Breast epithelium (tissue), 4 donors: ENCODE measurements at regions not wholly inside any gene's neighbourhood (a gene's known extent, or its start where the extent isn't known, plus 50 kb on each side); places are given as distances from the start of the nearest gene placed in this dataset.
"Not testable (repeated sequence)": the region's sequence is repeated elsewhere in the genome, so short reads cannot be mapped to it uniquely, and the experiment has no call there.

Source experiments
- DNase-seq, 2 donors: peaks; one replicate each; pipeline ENCODE4 v3.0.0-alpha.2; 2019; ENCODE audit warnings: low spot score in 2 of 2
- H3K27ac ChIP-seq, 2 donors: fragments of 200-600 bp; sonication (generic) in 1 of 2; one replicate each; pipeline ENCODE4 v1.5.1; 2016 to 2019; ENCODE audit warnings: mild to moderate bottlenecking in 1 of 2
- H3K27me3 ChIP-seq, 2 donors: fragments of 200-600 bp; sonication (generic) in 1 of 2; one replicate each; pipeline versions ENCODE4 v1.5.1 to v1.6.0; 2017 to 2019; ENCODE audit warnings: control low read depth in 1 of 2, mild to moderate bottlenecking in 1 of 2
- H3K36me3 ChIP-seq: fragments of 200-600 bp; one replicate; pipeline ENCODE4 v1.5.1; 2019
- H3K4me1 ChIP-seq, 2 donors: fragments of 200-600 bp; sonication (generic); one replicate each; pipeline ENCODE4 v1.5.1; 2016 to 2019; ENCODE audit warnings: control low read depth in 1 of 2
- H3K4me3 ChIP-seq, 3 donors: fragments of 200-600 bp; sonication (generic); 1 replicate in 2 of 3; 2 replicates in 1 of 3; pipeline ENCODE4 v1.5.1; 2016 to 2019; ENCODE audit warnings: mild to moderate bottlenecking in 3 of 3, moderate library complexity in 2 of 3
- H3K9me3 ChIP-seq, 2 donors: fragments of 200-600 bp; sonication (generic) in 1 of 2; one replicate each; pipeline ENCODE4 v1.5.1; 2016 to 2019; ENCODE audit warnings: control low read depth in 1 of 2
- CTCF ChIP-seq, 3 donors: fragments of 450-650 bp; IDR thresholded peaks; one replicate each; pipeline ENCODE4 v1.5.1; 2016 to 2017; ENCODE audit warnings: antibody characterized with exemption in 3 of 3, mild to moderate bottlenecking in 3 of 3, moderate library complexity in 3 of 3
- POLR2A ChIP-seq: fragments of 450-650 bp; IDR thresholded peaks from one replicate; pipeline ENCODE4 v1.6.1; 2016; ENCODE audit warnings: antibody characterized with exemption, mild to moderate bottlenecking, moderate library complexity
- POLR2AphosphoS5 ChIP-seq, 3 donors: sonication (generic); formaldehyde crosslinking; IDR thresholded peaks; one replicate each; pipeline ENCODE4 v1.6.1; 2017; ENCODE audit warnings: antibody characterized with exemption in 3 of 3
- intact Hi-C: fragments of 100-400 bp; cut with DNase I; formaldehyde crosslinking; loops from one replicate; pipeline ENCODE4 v1.15.1; 2023; ENCODE audit warnings: low total_unique reads

- H3K4me1 ChIP-seq: no peaks in the 10 kb centered on the region
- DNase-seq: no peak
- intact Hi-C loops: no loop called here
- H3K9me3 ChIP-seq: peaks cover 3 to 4% of the 10 kb centered on the region in 2 donors
- TF ChIP-seq POLR2A: no peak
- no peak overlapping the region for H3K27ac ChIP-seq
- no peaks in the 10 kb centered on the region for H3K36me3 ChIP-seq
- H3K27me3 ChIP-seq: no peaks in the 10 kb centered on the region
- no peak overlapping the region for H3K4me3 ChIP-seq
These were observed 417.5 kb downstream of the NUP35 start for GRCh38 chr2:183541766-183542165.

GRCh38 chr2:183542606-183543005 lies 418.4 kb downstream of the NUP35 start:
- Histone ChIP-seq H3K36me3 (no peaks in the 10 kb centered on the region), H3K4me1 (no peaks in the 10 kb centered on the region), H3K4me3 (no peak overlapping the region), H3K27ac (no peak overlapping the region), H3K27me3 (no peaks in the 10 kb centered on the region), H3K9me3 (peaks cover 5 to 6% of the 10 kb centered on the region in 2 donors)
- intact Hi-C loops: no loop called here
- TF ChIP-seq POLR2AphosphoS5 (IDR thresholded peaks at IDR 0.05): no peak
- no peak for TF ChIP-seq CTCF (IDR thresholded peaks at IDR 0.05)
- TF ChIP-seq POLR2A: no peak
- DNase-seq: no peak

- Histone ChIP-seq H3K4me1 (no peaks in the 10 kb centered on the region), H3K9me3 (peaks cover 5 to 6% of the 10 kb centered on the region in 2 donors), H3K4me3 (no peak overlapping the region), H3K36me3 (no peaks in the 10 kb centered on the region), H3K27me3 (no peaks in the 10 kb centered on the region), H3K27ac (no peak overlapping the region)
- TF ChIP-seq CTCF (IDR thresholded peaks at IDR 0.05) (no peak), POLR2AphosphoS5 (IDR thresholded peaks at IDR 0.05) (no peak), POLR2A (no peak)
- intact Hi-C loops: no loop called here
- no peak for DNase-seq
These were observed 419.0 kb downstream of the NUP35 start for GRCh38 chr2:183543222-183543621.

- TF ChIP-seq POLR2AphosphoS5 (IDR thresholded peaks at IDR 0.05) (no peak), CTCF (IDR thresholded peaks at IDR 0.05) (no peak), POLR2A (no peak)
- Histone ChIP-seq H3K4me3 (no peak overlapping the region), H3K9me3 (peaks cover 5 to 6% of the 10 kb centered on the region in 2 donors), H3K27ac (no peak overlapping the region), H3K27me3 (no peaks in the 10 kb centered on the region), H3K4me1 (no peaks in the 10 kb centered on the region), H3K36me3 (no peaks in the 10 kb centered on the region)
- intact Hi-C loops: no loop called here
- no peak for DNase-seq
These were observed 419.5 kb downstream of the NUP35 start for GRCh38 chr2:183543731-183544130.

- DNase-seq, H3K36me3 ChIP-seq, H3K27ac ChIP-seq, intact Hi-C loops, H3K4me3 ChIP-seq, H3K4me1 ChIP-seq, H3K27me3 ChIP-seq: not testable (repeated sequence)
- peaks cover 6 to 17% of the 10 kb centered on the region in 2 donors for H3K9me3 ChIP-seq
These were observed 422.5 kb downstream of the NUP35 start for GRCh38 chr2:183546560-183547350.

- Histone ChIP-seq H3K9me3 (peaks cover 0 to 12% of the 10 kb centered on the region in 2 donors), H3K36me3 (no peaks in the 10 kb centered on the region), H3K27ac (no peak overlapping the region), H3K4me1 (no peaks in the 10 kb centered on the region), H3K27me3 (no peaks in the 10 kb centered on the region), H3K4me3 (no peak overlapping the region)
- DNase-seq: no peak
- TF ChIP-seq POLR2A: no peak
- intact Hi-C loops: no loop called here
These were observed 428.5 kb downstream of the NUP35 start for GRCh38 chr2:183552716-183553115.
